HEK293 (cell line): ENCODE measurements at regions not wholly inside any gene's neighbourhood (a gene's known extent, or its start where the extent isn't known, plus 50 kb on each side); places are given as distances from the start of the nearest gene placed in this dataset.

ENCODE experiments used
- CTCF ChIP-seq: fragments of 450-650 bp; formaldehyde crosslinking; IDR thresholded peaks from 2 replicates; pipeline ENCODE4 v1.5.1; 2016; ENCODE audit warnings: missing biosample characterization, missing genetic modification characterization
- KLF1 ChIP-seq: fragments of 450-650 bp; formaldehyde crosslinking; IDR thresholded peaks from 2 replicates; pipeline ENCODE4 v1.5.1; 2016; ENCODE audit warnings: missing biosample characterization, missing genetic modification characterization
- MZF1 ChIP-seq: fragments of 450-650 bp; formaldehyde crosslinking; IDR thresholded peaks from 2 replicates; pipeline ENCODE4 v1.5.1; 2017; ENCODE audit warnings: missing biosample characterization, missing genetic modification characterization, borderline replicate concordance
- ZNF24 ChIP-seq: fragments of 450-650 bp; formaldehyde crosslinking; IDR thresholded peaks from 2 replicates; pipeline ENCODE4 v1.5.1; 2016; ENCODE audit warnings: missing biosample characterization, missing genetic modification characterization
- ZNF629 ChIP-seq: fragments of 450-650 bp; formaldehyde crosslinking; IDR thresholded peaks from 2 replicates; pipeline ENCODE4 v1.5.1; 2017; ENCODE audit warnings: missing biosample characterization, missing genetic modification characterization

- TF ChIP-seq CTCF (tag by site-specific recombination) (no peak), ZNF24 (no peak), MZF1 (tag by site-specific recombination) (no peak), ZNF629 (tag by site-specific recombination) (no peak), KLF1 (tag by site-specific recombination) (no peak)
Observed at GRCh38 chr7:118059209-118059608, 124.8 kb upstream of the LSM8 start.
